22Rv1 (cell line): ENCODE measurements at regions not wholly inside any gene's neighbourhood (a gene's known extent, or its start where the extent isn't known, plus 50 kb on each side); places are given as distances from the start of the nearest gene placed in this dataset.

Experiments used
- ZFX ChIP-seq: fragments of 450-650 bp; IDR thresholded peaks from 2 replicates; pipeline ENCODE4 v1.6.1; 2017; ENCODE audit warnings: antibody characterized with exemption, borderline replicate concordance
- TF ChIP-seq, protein P1 (sequence below): fragments of 450-650 bp; IDR thresholded peaks from 2 replicates; pipeline ENCODE4 v1.5.1; 2017; ENCODE audit warnings: mild to moderate bottlenecking

DNA sequence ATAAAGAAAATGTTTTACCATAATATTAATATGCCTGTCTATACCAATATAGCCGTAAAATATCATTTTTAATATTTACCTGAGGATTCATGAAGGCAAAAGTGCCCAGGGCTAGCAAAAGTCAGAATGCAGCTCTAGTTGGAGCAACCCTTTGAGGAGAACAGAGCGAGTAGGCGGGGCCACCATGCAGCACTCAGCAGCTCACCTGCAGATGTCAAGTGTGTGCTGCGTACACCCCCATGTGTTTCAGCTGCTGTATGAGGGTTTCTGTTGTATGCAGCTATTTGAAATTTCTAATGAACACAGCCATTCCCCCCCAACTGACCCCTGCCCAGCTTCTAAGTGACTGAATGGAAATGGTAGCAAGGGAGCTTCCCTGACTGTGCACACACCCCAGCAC, 508.0 kb downstream of the QKI start:
- TF ChIP-seq, protein P1, sequence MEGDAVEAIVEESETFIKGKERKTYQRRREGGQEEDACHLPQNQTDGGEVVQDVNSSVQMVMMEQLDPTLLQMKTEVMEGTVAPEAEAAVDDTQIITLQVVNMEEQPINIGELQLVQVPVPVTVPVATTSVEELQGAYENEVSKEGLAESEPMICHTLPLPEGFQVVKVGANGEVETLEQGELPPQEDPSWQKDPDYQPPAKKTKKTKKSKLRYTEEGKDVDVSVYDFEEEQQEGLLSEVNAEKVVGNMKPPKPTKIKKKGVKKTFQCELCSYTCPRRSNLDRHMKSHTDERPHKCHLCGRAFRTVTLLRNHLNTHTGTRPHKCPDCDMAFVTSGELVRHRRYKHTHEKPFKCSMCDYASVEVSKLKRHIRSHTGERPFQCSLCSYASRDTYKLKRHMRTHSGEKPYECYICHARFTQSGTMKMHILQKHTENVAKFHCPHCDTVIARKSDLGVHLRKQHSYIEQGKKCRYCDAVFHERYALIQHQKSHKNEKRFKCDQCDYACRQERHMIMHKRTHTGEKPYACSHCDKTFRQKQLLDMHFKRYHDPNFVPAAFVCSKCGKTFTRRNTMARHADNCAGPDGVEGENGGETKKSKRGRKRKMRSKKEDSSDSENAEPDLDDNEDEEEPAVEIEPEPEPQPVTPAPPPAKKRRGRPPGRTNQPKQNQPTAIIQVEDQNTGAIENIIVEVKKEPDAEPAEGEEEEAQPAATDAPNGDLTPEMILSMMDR, result no peak
- TF ChIP-seq ZFX, result no peak
